Endothelial cell of umbilical vein (primary cell): ENCODE measurements at regions not wholly inside any gene's neighbourhood (a gene's known extent, or its start where the extent isn't known, plus 50 kb on each side); places are given as distances from the start of the nearest gene placed in this dataset.

Experiments used
- BruUV-seq: library from RNA; stranded (reverse); fragments of 400-500 nt; replicated peaks from 2 replicates; lab custom pipeline; 2021; lab: Mats Ljungman, UMichigan
- CTCF ChIA-PET: fragments of 300-600, 350-600 bp; sonication (Branson Sonifier 250); formaldehyde crosslinking; loops from one replicate; lab custom pipeline; 2021; ENCODE audit warnings: antibody characterized with exemption, inconsistent platforms; lab: Charles Lee
- POLR2A ChIA-PET: fragments of 300-600, 350-600 bp; sonication (Branson Sonifier 250); formaldehyde crosslinking; loops from one replicate; lab custom pipeline; 2021; ENCODE audit warnings: antibody characterized with exemption, inconsistent platforms; lab: Charles Lee
- DNase-seq: peaks from one replicate; pipeline ENCODE4 v3.0.0-alpha.2; 2011; ENCODE audit warnings: low read depth, low spot score
- FAIRE-seq: peaks from 2 replicates; lab custom pipeline; 2011; peaks lifted over from hg19 to GRCh38; lab: Jason Lieb, UNC
- H2AFZ ChIP-seq: 2 replicates; pipeline ENCODE4 v1.6.0; 2012; ENCODE audit warnings: low read depth, low read length, control low read depth, inconsistent platforms
- H3K27ac ChIP-seq: 2 replicates; pipeline ENCODE4 v1.5.1; 2011; ENCODE audit warnings: low read depth, mild to moderate bottlenecking, control low read depth, low read length, moderate library complexity; ENCODE audit not compliant: insufficient read depth
- H3K27me3 ChIP-seq, 2 experiments: 2 replicates each; pipeline versions ENCODE4 v1.6.0 to v1.6.1; 2011; ENCODE audit warnings: low read length in 2 of 2, mixed read lengths in 1 of 2; ENCODE audit not compliant: control insufficient read depth in 2 of 2, insufficient read depth in 2 of 2
- H3K36me3 ChIP-seq, 2 experiments: 2 replicates in 1 of 2; 3 replicates in 1 of 2; pipeline ENCODE4 v1.5.1; 2011; ENCODE audit warnings: low read length in 2 of 2, mild to moderate bottlenecking in 1 of 2, moderate library complexity in 1 of 2; ENCODE audit not compliant: control insufficient read depth in 2 of 2, insufficient read depth in 2 of 2; ENCODE audit errors: extremely low read depth in 1 of 2
- H3K4me1 ChIP-seq: 3 replicates; pipeline ENCODE4 v1.5.1; 2011; ENCODE audit warnings: mild to moderate bottlenecking, low read length; ENCODE audit not compliant: control insufficient read depth, insufficient read depth; ENCODE audit errors: extremely low read depth
- H3K4me2 ChIP-seq: 2 replicates; pipeline ENCODE4 v1.6.1; 2011; ENCODE audit warnings: low read length, control low read depth, mixed read lengths; ENCODE audit not compliant: insufficient read depth
- H3K4me3 ChIP-seq, 3 experiments: fragments of 200-600 bp in 1 of 3; sonication (generic), shearing (Covaris generic) in 1 of 3; replicated peaks in 1 of 3; 2 replicates each; pipeline ENCODE4 v1.5.1; 2011 to 2016; ENCODE audit warnings: control low read depth in 3 of 3, low read length in 3 of 3, mild to moderate bottlenecking in 2 of 3, inconsistent platforms in 1 of 3, low read depth in 1 of 3, moderate library complexity in 1 of 3; ENCODE audit not compliant: insufficient read depth in 1 of 3
- H3K79me2 ChIP-seq: 2 replicates; pipeline ENCODE4 v1.6.0; 2012; ENCODE audit warnings: low read length, inconsistent platforms; ENCODE audit not compliant: control insufficient read depth, insufficient read depth
- H3K9ac ChIP-seq: replicated peaks from 2 replicates; pipeline ENCODE3; 2011; ENCODE audit warnings: low read length, control low read depth; ENCODE audit not compliant: insufficient read depth; ENCODE audit errors: extremely low read depth
- H3K9me1 ChIP-seq: replicated peaks from 3 replicates; pipeline ENCODE4 v1.6.0; 2011; ENCODE audit warnings: mild to moderate bottlenecking, low read length; ENCODE audit not compliant: control insufficient read depth, insufficient read depth; ENCODE audit errors: extremely low read depth
- H3K9me3 ChIP-seq: replicated peaks from 2 replicates; pipeline ENCODE4 v1.5.1; 2012; ENCODE audit warnings: low read length, inconsistent platforms; ENCODE audit not compliant: control insufficient read depth, insufficient read depth
- H4K20me1 ChIP-seq: replicated peaks from 2 replicates; pipeline ENCODE3; 2011; ENCODE audit warnings: mild to moderate bottlenecking, low read length; ENCODE audit not compliant: control insufficient read depth, insufficient read depth; ENCODE audit errors: extremely low read depth
- FOS ChIP-seq: IDR thresholded peaks from 2 replicates; pipeline ENCODE4 v1.6.1; 2011; ENCODE audit warnings: mild to moderate bottlenecking, low read length, moderate library complexity, borderline replicate concordance; ENCODE audit not compliant: insufficient read depth
- GATA2 ChIP-seq: IDR thresholded peaks from 2 replicates; pipeline ENCODE4 v1.7.0; 2011; ENCODE audit warnings: low read depth, mild to moderate bottlenecking, moderate library complexity, mixed read lengths, low read length; ENCODE audit not compliant: insufficient read length, insufficient read depth
- JUN ChIP-seq: IDR thresholded peaks from 2 replicates; pipeline ENCODE4 v1.6.1; 2011; ENCODE audit warnings: borderline replicate concordance, low read depth; ENCODE audit not compliant: insufficient read length, insufficient read depth
- MYC ChIP-seq: IDR thresholded peaks from one replicate; pipeline ENCODE4 v1.6.1; 2011; ENCODE audit warnings: mild to moderate bottlenecking, low read depth, low read length
- POLR2AphosphoS5 ChIP-seq: IDR thresholded peaks from 2 replicates; pipeline ENCODE4 v1.6.1; 2012; ENCODE audit warnings: low read depth, mild to moderate bottlenecking, control low read depth, low read length, moderate library complexity; ENCODE audit not compliant: insufficient read depth
- dilution Hi-C: fragments of 300-500 bp; cut with MboI; formaldehyde crosslinking; loops from one replicate; pipeline ENCODE4 v1.15.0; 2019; ENCODE audit warnings: low sequenced_read_pairs; ENCODE audit not compliant: extremely low pct_ligation_motif_present
- intact Hi-C: fragments of 100-400 bp; cut with micrococcal nuclease; formaldehyde crosslinking; loops from one replicate; pipeline ENCODE4 v1.10.0; 2022
- TF ChIP-seq, protein P1 (sequence below): IDR thresholded peaks from 2 replicates; pipeline ENCODE4 v1.6.1; 2011; ENCODE audit not compliant: insufficient read depth, insufficient read length
- TF ChIP-seq, protein P2 (sequence below), 2 donors: IDR thresholded peaks; 1 replicate in 1 of 2; 2 replicates in 1 of 2; pipeline ENCODE4 v1.5.1; 2011; ENCODE audit warnings: low read length in 2 of 2, mild to moderate bottlenecking in 2 of 2, moderate library complexity in 2 of 2, control low read depth in 1 of 2, inconsistent platforms in 1 of 2, low read depth in 1 of 2; ENCODE audit not compliant: insufficient read depth in 1 of 2; ENCODE audit errors: extremely low read depth in 1 of 2

DNA sequence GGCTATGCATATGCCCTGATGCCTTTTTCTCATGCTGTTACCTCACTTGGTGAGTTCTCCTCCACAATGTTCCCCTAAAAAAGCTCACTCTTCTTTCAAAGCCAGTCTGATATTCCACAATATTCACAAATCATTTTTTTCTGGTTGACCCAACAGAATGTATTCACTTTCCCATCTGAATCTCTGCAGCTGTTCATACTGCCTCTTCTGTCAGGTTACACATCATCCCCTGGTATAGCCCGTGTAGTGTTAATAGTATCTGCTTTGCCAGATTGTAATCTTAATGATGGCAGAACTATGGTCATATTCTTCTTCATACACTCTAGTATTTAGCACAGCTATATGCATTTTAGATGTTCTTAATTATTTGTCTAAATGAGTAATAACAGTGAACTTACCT lies 544.3 kb downstream of the EFNB2 start:
- Histone ChIP-seq H3K9me1 (no peaks in the 10 kb centered on the region), H3K36me3 (no peaks in the 10 kb centered on the region), H3K4me2 (no peak overlapping the region), H2AFZ (no peak overlapping the region), H4K20me1 (no peaks in the 10 kb centered on the region), H3K9me3 (no peaks in the 10 kb centered on the region), H3K27me3 (no peaks in the 10 kb centered on the region), H3K4me1 (no peaks in the 10 kb centered on the region), H3K9ac (no peak overlapping the region), H3K79me2 (no peaks in the 10 kb centered on the region), H3K27ac (no peak overlapping the region), H3K4me3 (no peak overlapping the region)
- no peak for FAIRE-seq
- no TSS peak for BruUV-seq
- ChIA-PET POLR2A (no interaction called here), CTCF (no interaction called here)
- TF ChIP-seq JUN (no peak), POLR2AphosphoS5 (no peak), GATA2 (no peak), MYC (no peak), FOS (no peak)
- TF ChIP-seq, protein P1, sequence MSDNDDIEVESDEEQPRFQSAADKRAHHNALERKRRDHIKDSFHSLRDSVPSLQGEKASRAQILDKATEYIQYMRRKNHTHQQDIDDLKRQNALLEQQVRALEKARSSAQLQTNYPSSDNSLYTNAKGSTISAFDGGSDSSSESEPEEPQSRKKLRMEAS: no peak
- TF ChIP-seq, protein P2, sequence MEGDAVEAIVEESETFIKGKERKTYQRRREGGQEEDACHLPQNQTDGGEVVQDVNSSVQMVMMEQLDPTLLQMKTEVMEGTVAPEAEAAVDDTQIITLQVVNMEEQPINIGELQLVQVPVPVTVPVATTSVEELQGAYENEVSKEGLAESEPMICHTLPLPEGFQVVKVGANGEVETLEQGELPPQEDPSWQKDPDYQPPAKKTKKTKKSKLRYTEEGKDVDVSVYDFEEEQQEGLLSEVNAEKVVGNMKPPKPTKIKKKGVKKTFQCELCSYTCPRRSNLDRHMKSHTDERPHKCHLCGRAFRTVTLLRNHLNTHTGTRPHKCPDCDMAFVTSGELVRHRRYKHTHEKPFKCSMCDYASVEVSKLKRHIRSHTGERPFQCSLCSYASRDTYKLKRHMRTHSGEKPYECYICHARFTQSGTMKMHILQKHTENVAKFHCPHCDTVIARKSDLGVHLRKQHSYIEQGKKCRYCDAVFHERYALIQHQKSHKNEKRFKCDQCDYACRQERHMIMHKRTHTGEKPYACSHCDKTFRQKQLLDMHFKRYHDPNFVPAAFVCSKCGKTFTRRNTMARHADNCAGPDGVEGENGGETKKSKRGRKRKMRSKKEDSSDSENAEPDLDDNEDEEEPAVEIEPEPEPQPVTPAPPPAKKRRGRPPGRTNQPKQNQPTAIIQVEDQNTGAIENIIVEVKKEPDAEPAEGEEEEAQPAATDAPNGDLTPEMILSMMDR (IDR thresholded peaks at IDR 0.05; ENCODE audit: extremely low read depth in 1 of 2, insufficient read depth in 1 of 2, low read depth in 1 of 2, low read length in 2 of 2): no peak
- intact Hi-C loops: no loop called here
- dilution Hi-C loops: no loop called here
- no peak for DNase-seq
